Left renal pelvis (tissue), 4 donors: ENCODE measurements at regions not wholly inside any gene's neighbourhood (a gene's known extent, or its start where the extent isn't known, plus 50 kb on each side); places are given as distances from the start of the nearest gene placed in this dataset.
"Not testable (repeated sequence)": the region's sequence is repeated elsewhere in the genome, so short reads cannot be mapped to it uniquely, and the experiment has no call there.

Experiments
- DNase-seq, 4 donors: peaks; one replicate each; pipeline ENCODE4 v3.0.0-alpha.2; 2013; ENCODE audit warnings: low read depth in 4 of 4, low spot score in 3 of 4

DNA sequence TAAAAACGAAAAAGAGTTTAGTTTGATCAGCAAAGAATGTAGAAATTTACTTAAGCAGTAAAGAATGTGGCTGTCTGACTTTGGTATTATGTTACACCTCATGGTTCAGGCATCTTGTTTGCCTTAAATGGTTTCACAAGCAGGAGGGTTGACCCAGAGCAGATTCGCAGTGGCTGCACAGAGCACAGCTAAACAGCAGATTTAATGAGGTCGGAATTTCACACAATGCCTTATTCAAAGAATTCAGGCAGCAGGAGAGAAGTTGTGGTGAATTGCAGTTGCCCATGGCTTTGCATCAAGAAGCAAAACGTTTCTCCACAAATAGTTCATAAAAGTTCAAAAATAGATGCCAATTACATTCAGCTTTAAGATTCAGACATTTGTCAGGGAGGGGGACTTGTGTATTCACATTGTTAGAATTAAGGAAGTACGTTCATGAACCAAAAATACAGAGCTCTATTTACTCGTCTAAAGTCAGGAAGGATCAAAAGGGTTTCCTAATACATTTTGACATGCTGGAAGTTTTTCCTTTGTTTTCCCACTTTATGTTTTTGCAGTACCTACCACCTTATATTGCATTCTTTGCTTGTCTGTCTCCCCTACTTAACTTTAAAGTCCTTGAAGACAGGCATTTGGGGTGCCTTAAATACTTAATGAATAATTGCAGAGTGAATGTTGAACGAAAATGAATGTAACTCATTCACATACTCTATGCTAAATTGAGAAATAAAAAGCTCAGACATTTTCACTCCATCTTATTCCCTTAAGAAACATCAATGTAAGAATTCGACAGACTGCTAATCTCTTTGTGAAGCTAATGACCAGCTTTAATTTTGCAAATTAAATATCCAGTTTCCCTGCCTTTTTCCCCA, 1163.6 kb upstream of the CITED2 start:
- peak; percentile 12 to 47 (median 41) for DNase-seq

DNA sequence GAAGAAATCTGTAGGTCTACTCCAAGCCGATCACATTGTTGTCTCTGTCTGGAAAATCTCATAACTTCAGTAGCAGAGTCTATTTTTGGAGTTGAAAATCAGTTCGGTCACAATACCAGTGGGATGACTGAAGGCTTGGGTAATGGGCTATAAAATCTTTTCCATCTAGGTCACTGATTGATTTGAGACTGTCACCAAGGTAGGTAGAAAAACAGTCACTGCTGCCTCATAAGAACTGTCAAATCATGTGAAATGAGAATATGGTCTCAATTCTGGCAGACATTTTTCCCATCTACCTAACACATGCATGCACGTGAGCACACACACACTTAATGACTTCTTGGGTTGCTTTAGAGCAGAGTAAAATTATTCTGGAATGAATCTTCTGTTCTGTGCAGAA, 1162.8 kb upstream of the CITED2 start:
- no peak for DNase-seq

DNA sequence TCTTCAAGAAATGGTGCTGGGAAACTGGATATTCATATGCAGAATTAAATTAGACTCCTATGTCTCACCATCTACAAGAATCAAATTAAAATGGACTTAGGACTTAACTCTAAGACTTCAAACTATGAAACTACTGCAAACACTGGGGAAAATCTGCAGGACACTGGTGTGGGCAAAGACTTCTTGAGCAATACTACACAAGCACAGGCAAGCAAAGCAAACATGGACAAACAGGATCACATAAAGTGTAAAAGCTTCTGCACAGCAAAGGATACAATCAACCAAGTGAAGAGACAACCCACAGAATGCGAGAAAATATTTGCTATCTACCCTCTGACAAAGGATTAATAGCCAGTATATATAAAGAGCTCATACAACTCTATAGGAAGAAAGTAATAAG, 1161.1 kb upstream of the CITED2 start:
- no peak for DNase-seq

DNA sequence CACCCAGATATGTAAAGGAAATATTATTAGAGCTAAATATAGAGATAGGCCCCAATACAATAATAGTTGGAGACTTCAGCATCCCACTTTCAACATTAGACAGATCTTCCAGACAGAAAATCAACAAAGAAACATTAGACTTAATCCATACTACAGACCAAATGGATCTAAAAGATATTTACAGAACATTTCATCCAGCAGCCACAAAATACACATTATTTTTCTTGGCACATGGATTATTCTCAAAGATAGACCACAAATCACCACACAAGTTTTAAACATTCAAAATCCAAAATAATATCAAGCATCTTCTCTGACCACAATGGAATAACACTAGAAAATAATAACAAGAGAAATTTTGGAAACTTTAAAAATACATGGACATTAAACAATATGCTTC, 1159.1 kb upstream of the CITED2 start:
- DNase-seq: no peak

DNA sequence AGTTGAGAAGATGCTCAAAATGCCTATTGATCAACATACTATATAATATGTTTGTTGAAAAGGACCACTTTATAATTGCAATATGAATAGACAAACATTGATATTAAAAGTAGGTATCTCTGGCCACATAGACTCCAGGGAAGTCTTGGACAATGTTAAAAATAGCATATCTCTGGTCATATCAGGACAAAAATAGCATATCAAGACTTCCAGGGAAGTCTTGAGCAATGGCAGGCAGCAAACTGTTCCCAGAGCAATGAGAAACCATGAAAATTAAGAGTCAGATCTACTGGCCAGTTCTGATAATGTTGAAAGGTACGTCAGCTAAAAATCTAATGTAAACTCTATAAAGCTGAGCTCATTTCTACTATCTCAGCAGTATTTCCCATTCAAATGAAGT, 1130.3 kb upstream of the CITED2 start:
- DNase-seq: no peak

DNA sequence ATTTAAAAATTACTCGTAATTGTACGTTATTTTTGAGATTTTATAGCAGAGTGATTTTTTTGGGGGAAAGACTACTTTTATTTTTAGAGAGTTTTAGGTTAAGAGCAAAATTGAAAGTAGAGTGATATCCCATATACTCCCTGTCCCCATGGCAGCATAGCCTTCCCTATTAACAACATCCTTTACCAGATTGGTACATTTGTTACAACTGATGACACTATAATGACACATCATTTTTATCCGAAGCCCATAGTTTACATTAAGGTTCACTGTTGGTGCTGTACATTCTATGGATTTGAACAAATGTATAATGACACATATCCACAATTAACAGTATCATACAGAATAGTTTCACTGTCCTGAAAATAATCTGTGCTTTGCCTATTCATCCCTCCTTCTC, 1126.4 kb upstream of the CITED2 start:
- DNase-seq: no peak

DNA sequence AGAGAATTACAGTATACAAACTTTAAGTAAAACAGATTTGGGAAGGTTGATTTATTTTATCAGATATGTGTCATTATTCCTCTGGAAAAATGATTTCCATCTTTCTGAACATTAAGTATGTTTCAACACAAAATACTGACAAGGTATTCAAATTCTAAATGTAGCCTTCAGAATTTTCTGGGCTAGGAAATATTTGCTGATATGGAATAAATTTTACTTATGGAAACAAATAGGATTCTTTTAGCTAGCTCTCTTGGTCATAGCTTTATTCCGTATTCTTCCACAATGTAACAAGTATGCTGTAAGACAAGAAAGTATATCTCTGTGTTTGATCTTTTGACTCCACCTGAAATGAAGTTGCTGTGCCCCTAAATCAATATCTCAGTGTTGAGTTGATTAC, 1125.2 kb upstream of the CITED2 start:
- DNase-seq: no peak

DNA sequence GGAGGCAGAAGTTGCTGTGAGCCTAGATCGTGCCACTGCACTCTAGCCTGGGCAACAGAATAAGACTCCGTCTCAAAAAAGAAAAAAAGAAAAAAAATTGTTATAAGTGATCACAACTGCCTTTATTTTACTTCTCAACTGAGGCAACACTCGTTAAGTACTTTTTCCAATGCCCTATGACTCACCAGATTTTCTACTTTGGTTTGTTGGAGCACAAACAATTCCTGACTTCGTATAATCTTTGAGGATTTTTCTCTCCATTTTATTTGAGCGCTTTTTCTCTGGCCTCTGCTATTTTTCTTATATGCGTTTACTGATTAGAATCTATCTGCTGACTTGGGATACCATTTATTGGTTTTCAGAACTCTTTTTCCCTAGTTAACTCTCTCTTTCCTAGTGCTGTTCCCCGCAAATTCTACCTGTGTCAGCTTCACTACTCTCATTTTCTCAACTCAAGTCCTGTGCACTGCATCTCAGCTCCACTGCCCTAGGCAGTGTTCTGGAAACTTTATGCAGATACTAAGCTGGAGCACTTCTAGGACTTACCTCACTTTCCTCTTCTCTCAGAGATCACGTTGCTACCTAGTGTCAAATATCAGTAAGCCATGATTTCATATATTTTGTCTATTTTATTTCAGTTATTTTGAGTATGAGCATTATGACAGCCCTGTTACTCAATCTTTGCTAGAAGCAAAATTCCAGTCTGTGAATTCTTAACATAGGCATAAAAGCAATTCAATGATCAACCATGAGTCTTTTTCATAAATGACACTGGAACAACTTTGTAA, 1120.1 kb upstream of the CITED2 start:
- DNase-seq: no peak

DNA sequence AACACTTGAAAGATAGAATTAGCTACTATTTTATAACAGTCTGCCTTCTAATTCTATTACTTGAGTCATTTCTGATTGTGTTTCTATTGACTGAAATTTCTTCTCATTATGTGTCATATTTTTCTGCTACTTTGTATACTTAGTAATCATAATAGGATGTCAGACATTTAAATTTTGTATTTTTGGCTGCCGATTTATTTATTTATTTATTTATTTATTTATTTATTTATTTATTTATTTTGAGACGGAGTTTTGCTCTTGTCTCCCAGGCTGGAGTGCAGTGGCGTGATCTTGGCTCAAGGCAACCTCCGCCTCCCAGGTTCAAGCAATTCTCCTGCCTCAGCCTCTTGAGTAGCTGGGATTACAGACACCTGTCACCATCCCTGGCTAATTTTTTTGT, 1119.0 kb upstream of the CITED2 start:
- DNase-seq: not testable (repeated sequence)

DNA sequence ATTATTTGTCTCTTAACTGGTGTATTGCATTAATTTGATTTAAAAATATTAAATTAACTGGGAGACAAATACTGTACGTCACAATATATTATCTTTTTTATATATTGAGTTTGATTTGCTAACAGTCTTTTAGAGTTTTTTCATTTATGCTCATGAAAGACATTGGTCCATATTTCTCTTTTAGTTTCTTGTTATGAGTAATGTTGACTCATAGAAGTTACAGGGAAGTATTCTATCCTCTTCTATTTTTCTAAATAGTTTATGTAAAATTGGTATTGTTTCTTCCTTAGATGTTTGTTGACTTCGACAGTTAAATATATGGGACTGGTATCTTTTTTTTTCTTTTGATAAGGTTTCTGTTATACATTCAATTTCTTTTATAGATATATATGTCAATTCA, 1115.6 kb upstream of the CITED2 start:
- DNase-seq: no peak

DNA sequence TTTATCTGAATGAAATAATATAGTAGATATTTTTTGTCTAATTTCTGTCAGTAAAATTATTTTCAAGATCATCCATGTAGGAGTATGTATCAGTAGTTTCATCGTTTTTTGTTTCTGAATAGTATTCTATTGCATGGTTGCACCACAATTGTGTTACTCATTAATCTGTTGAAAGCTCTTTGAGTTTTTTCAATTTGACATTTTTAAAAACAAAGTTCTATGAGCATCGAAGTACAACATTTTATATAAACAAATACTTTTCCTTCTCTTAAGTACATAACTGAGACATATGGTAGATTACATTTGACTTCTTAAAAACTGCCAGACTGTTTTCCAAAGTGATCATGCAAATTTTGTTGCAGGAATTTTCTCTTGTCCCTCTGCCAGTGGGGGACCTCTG, 1113.1 kb upstream of the CITED2 start:
- no peak for DNase-seq

DNA sequence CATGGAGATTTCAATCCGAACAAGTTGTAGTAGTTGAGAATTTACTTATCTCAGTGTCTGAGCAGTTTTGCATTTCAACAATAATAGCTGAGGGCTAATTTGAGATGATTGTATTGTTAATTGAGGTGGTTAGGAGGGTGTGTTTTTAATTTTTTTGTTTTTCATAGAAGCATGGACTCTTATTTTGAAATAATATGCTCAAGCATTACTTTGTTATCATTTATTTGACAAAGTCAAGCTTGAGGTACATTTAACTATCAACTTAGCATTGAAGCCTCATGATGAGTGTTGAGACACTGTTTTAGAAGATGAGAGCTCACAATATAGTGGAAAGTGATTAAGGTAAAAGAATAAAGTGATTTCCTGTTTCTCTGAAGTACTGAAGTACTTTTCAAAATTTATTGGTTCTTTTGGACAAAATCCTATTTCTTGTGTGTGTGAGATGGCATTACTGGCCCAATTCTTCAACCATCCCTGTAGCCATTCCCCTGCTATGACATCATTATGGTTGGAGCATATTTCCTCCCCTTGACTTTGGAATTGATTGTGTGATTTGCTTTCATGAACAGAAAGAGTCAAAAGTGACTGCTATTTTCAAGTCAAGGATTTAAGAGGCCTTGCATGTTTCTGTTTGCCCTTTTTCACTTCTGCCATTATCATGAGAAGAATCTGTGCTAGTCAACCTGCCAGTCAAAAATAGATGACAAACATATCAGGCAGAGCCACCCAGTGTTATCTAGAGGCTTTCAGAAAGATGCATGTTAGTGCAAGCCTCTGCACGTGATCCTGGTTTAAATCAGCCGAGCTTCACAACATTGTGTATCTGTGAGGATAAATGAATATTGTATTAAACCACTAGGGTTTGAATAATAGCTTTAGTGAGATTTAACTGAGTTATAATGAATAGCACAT, 1112.3 kb upstream of the CITED2 start:
- no peak for DNase-seq

DNA sequence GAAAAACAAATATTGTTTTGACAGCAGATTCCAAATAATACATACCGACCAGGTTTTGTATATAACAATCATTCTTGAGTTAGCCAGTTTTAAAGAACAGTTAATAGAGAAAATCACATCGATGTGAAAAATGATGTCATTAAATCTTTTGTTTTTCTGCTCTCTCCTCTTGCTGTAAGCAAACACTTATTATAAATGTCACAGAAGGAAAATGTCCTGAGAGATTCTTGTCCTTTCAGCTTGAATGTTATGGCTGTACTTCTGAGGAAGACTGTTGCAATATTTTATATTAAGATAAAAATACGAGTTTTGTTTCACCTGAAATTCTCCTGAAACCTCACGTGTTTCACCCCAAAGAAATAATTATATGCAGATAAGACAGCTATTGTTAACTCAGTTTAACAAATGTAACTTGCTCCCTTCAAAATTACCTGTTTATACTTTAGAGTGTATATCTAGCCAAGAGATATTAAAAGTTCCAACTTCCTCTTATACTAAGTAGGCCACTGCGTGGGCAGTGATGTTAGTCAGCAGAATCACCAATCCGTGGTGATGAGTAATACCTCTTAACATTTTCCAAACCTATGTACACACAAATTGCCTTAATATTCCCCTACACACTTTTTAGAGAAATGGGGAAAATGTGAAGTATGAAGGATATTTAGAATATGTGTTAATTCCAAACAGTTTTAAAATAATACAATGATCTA, 1111.4 kb upstream of the CITED2 start:
- no peak for DNase-seq

DNA sequence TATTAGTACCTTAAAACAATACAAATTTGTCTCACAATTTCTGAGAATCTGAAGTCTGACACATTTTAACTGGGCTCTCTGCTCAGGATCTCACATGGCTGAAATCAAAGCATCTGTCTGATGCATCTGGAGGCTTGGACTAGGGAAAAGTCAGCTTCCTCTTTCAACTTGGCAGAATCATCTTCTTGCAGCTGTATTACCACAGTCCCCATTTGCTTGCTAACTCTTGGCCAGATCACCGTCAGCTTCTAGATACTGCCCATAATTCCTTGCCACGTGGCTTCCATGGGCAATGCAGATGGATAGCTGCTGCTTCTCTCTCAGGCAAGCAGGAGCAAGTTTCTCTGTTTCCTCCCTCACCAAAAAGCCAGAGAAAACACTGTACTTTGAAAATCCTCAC, 1106.4 kb upstream of the CITED2 start:
- DNase-seq: no peak

DNA sequence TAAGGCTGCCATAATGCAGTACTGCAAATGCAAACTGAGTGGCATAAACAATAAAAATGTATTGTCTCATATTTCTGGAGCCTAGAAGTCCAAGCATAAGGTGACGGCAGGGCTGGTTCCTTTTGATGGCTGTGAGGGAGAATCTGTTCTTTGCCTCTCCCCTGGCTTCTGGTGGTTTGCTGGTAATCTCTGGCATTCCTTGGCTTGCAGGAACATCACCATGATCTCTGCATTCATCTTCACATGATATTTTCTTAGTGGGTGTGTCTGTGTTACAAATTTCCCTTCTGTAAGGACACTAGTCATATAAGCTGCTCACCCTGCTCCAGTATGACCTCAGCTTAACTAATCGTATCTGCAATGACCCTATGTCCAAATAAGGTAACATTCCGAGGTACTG, 1104.2 kb upstream of the CITED2 start:
- DNase-seq: no peak

DNA sequence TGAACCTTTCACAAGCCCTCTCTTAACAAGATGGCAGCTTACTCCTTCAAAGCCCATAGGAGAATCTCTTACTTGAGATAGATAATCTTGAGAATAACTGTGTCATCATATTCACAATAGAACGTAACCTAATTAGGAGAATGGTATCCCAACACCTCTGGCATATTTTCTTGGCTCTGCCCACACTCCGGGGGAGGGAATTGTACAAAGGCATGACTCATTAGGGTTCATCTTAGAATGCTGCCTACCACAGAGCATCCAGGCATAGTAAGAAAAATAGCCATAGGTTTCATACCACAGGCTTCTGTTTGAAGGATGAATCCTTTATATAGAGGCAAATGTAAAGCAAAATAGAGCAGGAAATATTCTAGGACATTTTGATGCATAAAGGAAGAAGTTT, 1100.6 kb upstream of the CITED2 start:
- DNase-seq: no peak

DNA sequence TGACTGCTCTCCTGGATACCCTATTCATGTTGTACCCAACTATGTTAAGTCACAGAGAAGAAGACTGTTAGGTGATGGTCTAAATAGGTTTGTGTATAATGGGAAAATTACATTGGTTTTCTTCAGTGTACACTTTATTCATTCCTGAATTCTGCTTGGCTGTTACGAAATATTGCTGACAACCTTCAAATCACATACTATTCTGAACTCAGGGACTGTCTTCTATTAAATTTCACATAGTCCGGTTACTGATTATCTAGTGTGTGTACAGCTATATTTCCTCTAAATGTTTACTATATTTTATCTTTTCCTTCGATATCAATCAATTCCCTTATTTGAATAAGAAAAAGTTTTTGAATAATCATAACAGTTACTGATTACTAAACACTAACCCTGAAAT, 1090.3 kb upstream of the CITED2 start:
- no peak for DNase-seq

DNA sequence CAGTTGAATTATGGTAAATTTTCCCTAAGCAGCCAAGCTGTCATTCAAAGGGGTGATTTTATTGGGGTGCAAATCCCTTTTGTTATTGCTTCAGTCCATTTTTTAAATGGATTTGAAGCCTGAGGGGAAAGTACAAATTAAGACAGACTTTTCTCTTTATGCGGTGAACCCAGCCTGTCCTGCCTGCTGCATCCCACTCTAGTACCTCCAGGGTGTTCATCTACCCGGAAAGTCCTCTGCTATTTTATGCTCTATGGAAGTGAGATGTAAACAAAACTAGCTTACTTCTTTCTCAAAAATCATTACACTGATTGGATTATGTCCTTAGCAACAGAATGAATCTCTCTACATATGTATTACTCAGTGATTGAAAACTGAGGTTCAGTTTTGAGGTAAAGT, 1088.9 kb upstream of the CITED2 start:
- no peak for DNase-seq

DNA sequence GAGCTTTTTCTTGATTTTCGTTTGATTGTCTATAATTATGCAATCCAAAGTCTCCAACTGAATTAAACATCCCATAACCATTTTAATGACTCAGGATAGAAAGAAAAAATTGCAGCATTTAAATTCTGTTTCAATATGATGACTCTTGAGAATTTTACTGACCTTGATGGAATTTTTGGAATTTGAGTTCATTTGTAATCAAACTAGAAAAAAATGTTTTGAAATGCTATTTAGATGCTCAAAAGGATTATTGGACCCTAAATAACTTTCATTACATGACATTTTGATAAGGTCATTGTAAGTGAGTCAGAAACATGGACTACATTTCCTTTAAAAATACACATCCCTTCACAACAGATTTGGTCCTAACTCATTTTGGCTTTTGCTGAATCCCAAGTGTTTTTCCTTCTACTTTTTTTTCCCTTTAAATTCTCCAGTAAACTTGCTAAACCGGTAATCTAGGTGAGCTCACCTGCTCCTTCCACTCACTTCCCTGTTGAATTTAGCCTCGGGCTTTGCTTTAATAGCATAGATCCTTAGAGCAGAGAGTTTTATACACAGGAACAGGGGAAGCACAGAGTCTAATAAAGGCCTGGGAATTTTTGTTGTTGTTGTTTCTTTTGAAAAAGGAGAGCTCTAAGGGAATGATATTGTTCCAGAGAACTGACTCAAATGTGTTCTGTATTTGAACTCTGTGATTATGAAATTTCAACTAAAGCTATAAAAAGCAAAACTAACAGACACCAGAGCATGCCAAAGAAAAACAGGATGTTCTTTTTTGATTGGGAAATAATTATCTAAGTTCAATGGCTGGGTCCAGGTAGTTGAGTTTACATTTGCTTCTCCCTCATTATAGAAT, 1088.2 kb upstream of the CITED2 start:
- peak in 3 of 4 donors; percentile 28 to 48 (median 32) for DNase-seq

DNA sequence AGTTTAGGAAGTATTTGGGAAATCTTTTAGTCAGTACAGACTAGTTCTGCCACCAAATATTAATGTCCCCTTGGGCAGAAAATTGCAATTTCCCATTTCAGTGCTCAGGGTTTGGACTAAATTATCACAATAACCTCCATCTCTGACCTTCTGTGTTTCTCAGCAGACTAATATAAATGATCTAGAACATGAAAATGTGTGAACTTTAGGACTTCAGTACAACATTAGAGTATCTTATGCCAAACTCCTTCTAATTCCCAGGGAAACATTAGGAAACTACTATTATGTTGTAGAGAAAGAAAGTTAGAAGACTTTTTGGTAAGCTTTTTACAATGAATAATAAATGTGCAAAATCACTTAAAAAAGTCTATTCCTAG, 1087.6 kb upstream of the CITED2 start:
- DNase-seq: no peak
